Ovary (tissue), 3 donors: ENCODE measurements at regions not wholly inside any gene's neighbourhood (a gene's known extent, or its start where the extent isn't known, plus 50 kb on each side); places are given as distances from the start of the nearest gene placed in this dataset.

Experiments used
- EP300 ChIP-seq: sonication (generic); formaldehyde crosslinking; IDR thresholded peaks from one replicate; pipeline ENCODE4 v1.6.1; 2017; ENCODE audit warnings: antibody characterized with exemption
- POLR2A ChIP-seq: fragments of 450-650 bp; IDR thresholded peaks from one replicate; pipeline ENCODE4 v1.6.1; 2017; ENCODE audit warnings: antibody characterized with exemption, mild to moderate bottlenecking, moderate library complexity
- TF ChIP-seq, protein P1 (sequence below), 3 donors: fragments of 450-650 bp in 2 of 3; fragments of 200-600 bp in 1 of 3; IDR thresholded peaks; one replicate each; pipeline versions ENCODE4 v1.5.1 to v1.8.0; 2016 to 2022; ENCODE audit warnings: antibody characterized with exemption in 3 of 3, mild to moderate bottlenecking in 1 of 3
- donor health status: DM: no; HTN: no; CAD: no.

DNA sequence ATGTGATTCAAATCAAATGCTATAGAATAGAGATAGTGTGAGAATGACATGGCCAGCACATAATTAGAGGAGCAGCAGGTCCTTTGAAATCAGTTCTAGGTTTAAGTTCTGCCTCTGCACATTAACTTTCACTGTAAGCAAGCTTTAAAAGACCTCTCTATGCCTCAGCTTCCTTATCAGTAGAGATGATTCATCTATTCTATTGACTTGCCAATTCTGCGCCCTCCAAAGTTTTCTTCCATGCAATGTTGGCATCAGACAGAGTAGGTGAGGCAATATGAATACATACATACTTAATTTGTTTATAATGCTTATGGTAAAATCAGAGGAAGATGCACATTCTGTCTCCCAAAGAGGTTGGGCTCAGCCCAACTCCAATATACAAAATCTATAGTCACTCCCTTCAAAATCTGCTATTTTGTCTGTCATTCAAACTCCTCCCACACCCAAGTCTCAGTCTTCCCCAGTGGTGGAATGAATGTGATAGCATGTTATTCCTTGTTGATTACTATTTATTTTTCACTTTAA is 525.5 kb downstream of the RFC3 start:
- TF ChIP-seq, protein P1, sequence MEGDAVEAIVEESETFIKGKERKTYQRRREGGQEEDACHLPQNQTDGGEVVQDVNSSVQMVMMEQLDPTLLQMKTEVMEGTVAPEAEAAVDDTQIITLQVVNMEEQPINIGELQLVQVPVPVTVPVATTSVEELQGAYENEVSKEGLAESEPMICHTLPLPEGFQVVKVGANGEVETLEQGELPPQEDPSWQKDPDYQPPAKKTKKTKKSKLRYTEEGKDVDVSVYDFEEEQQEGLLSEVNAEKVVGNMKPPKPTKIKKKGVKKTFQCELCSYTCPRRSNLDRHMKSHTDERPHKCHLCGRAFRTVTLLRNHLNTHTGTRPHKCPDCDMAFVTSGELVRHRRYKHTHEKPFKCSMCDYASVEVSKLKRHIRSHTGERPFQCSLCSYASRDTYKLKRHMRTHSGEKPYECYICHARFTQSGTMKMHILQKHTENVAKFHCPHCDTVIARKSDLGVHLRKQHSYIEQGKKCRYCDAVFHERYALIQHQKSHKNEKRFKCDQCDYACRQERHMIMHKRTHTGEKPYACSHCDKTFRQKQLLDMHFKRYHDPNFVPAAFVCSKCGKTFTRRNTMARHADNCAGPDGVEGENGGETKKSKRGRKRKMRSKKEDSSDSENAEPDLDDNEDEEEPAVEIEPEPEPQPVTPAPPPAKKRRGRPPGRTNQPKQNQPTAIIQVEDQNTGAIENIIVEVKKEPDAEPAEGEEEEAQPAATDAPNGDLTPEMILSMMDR (IDR thresholded peaks at IDR 0.05): no peak
- no peak for TF ChIP-seq POLR2A
- TF ChIP-seq EP300: no peak
